GM12873 (cell line): ENCODE measurements at regions not wholly inside any gene's neighbourhood (a gene's known extent, or its start where the extent isn't known, plus 50 kb on each side); places are given as distances from the start of the nearest gene placed in this dataset.

ENCODE experiments used
- TF ChIP-seq, protein P1 (sequence below): IDR thresholded peaks from 2 replicates; pipeline ENCODE4 v1.5.1; 2012; ENCODE audit warnings: low read depth, mild to moderate bottlenecking, moderate library complexity, low read length, control low read depth; ENCODE audit not compliant: insufficient read depth; ENCODE audit errors: missing control alignments

DNA sequence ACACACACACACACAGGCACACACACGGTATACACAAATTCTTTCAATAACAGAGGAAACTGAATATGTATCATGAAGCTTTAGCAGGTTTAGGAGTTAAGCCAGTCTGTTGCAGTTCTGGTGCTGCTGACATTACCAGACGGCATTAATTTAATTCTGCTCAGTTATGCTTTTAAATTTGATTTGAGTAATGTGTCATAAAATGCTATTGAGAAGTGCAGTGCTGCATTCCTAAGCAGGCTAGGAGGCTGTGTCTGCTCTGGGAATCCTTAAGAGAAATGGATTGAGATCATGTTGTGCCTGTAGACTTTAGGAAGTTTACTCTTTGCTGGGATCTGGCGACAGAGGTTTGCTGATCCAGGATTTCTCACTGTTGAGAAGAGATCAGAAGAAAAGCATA is 733.8 kb downstream of the BRINP1 start:
- TF ChIP-seq, protein P1, sequence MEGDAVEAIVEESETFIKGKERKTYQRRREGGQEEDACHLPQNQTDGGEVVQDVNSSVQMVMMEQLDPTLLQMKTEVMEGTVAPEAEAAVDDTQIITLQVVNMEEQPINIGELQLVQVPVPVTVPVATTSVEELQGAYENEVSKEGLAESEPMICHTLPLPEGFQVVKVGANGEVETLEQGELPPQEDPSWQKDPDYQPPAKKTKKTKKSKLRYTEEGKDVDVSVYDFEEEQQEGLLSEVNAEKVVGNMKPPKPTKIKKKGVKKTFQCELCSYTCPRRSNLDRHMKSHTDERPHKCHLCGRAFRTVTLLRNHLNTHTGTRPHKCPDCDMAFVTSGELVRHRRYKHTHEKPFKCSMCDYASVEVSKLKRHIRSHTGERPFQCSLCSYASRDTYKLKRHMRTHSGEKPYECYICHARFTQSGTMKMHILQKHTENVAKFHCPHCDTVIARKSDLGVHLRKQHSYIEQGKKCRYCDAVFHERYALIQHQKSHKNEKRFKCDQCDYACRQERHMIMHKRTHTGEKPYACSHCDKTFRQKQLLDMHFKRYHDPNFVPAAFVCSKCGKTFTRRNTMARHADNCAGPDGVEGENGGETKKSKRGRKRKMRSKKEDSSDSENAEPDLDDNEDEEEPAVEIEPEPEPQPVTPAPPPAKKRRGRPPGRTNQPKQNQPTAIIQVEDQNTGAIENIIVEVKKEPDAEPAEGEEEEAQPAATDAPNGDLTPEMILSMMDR, result no peak

DNA sequence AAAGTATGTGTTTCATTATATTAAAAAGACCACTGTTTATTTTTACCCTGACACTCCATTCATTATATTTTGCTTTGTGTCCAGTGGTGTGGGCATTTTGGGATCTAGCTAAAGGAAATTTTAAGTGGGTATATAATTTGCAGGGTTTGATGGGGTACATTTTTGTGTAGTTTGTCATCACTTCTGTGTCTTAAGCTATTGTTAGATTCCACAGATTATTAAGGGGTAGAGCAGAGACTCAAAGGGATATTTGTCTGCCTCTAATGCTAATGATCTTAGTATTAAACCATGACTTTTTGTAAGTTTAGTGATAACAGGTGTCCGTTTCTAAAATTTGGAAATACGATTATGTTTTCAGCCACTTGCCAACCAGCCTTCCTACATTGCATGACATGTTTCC is 731.6 kb downstream of the BRINP1 start:
- TF ChIP-seq, protein P1, result no peak

DNA sequence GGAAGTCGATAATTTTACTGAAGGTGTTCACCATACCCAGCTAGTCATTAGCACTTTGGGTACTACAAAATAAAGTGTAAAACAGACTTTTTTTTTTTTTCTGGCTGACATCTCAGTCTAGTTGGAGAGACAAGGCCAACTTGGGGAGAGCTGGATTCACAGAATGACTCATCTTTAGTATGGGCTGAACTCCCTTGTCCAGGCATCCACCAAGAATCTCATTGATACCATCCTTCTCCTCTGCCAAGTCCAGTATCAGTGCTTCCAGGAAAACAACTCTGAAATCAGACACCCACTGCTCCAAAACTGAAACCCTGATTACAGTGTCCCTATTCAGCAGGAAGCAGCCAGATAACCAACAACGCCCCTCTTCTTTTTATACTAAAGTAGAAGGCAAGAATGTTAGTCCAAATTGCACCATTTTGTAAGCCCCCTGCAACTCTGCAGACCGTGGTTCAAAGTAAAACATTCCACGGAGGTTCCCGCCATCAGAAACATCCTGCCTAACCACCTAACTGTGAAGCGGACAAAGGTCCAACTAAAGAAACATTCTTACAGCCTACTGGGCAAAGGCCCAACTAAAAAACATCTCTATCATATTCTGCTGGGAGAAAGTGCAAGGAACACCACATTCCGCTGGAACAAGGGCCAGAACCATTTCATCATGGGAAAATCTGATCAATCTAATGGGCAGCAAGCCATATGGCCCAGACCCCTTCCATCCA is 728.2 kb downstream of the BRINP1 start:
- TF ChIP-seq, protein P1, result no peak

DNA sequence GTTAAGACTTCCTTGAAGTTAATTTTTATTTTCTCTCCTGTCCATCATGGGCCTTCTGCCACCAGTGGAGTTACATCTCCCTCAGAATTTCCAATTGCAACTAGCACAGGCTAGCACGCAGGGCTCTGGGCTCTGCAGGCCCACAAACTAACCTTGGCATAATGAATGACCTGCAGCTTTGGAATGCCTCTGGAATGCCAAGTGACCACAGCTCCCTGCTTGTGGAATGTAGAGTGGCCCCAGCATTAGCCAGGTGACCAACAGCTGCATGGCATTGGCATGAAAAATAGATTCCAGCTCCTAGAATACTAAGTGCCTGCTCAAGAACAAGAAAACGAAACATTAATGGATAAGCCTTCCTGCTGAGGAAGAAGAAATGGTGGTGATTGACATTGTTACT is 726.1 kb downstream of the BRINP1 start:
- TF ChIP-seq, protein P1, result no peak

DNA sequence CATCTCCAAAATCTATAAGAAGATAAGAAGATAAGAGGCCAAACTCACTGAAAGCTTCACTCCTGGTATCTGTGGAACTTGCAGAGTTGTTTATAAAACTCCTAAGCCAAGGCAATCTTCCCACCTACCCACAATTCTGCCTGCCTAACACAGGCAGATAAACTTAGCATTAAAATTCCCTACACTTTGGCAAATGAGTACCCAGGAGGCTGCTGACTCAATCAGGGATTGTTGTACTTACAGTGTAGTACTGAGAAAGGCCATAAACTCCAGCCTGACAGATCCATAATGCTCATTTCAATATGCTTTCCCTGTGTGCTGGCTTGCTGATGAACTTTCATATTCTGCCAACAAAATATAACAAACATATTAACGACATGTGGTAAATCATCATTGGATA is 725.2 kb downstream of the BRINP1 start:
- TF ChIP-seq, protein P1, result no peak

DNA sequence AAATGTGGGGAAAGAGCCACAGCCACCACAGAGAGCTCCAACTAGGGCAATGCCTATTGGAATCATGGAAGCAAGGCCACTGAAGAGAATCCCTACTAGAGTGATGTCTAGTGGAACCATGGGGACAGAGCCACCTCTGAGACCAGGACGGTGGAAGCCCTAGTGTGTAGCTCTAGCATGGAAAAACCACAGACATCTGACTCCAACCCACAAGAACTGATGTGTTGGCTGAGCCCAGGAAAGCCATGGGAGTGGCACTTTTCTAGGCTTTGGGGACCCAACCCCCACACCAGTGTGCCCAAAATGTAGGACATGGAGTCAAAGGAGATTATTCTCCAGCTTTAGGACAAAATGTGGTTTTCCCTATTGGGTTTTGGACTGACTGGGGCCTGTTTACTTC is 721.9 kb downstream of the BRINP1 start:
- TF ChIP-seq, protein P1, result no peak

DNA sequence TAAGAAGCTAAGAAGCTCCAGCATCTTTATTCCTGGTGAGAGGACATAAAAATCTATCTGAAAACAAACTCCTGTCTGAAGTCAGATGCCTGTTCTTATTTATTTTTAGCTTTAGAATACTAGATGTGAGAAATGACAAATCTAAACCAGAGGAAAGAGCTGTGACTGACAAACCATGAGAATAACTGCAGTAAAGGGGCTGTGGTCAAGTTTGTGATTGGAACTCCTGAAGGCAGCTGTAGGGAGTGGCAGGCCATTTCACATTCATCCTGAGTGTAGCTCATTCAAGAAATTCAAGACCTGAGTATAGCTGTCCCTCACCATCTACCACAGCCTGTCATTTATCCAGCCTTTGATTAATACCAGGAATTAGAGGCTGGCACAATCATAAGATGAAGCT is 718.8 kb downstream of the BRINP1 start:
- TF ChIP-seq, protein P1, result no peak
